Inferior parietal cortex (tissue), 1 donor: ENCODE measurements at regions not wholly inside any gene's neighbourhood (a gene's known extent, or its start where the extent isn't known, plus 50 kb on each side); places are given as distances from the start of the nearest gene placed in this dataset.
"Not testable (repeated sequence)": the region's sequence is repeated elsewhere in the genome, so short reads cannot be mapped to it uniquely, and the experiment has no call there.

Experiments used
- DNase-seq: peaks from one replicate; pipeline ENCODE4 v3.0.0-alpha.2; 2016; ENCODE audit errors: extremely low spot score

DNA sequence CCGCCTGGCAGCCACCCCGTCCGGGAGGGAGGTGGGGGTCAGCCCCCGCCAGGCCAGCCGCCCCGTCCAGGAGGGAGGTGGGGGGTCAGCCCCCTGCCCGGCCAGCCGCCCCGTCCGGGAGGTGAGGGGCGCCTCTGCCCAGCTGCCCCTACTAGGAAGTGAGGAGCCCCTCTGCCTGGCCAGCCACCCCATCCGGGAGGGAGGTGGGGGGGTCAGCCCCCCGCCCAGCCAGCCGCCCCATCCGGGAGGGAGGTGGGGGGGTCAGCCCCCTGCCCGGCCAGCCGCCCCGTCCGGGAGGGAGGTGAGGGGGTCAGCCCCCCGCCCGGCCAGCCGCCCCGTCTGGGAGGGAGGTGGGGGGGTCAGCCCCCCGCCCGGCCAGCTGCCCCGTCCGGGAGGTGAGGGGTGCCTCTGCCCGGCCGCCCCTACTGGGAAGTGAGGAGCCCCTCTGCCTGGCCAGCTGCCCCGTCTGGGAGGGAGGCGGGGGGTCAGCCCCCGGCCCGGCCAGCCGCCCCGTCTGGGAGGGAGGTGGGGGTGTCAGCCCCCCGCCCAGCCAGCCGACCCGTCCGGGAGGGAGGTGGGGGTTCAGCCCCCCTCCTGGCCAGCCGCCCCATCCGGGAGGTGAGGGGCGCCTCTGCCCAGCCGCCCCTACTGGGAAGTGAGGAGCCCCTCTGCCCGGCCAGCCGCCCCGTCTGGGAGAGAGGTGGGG lies 476.6 kb downstream of the MID1IP1 start:
- not testable (repeated sequence) for DNase-seq

GRCh38 chrX:39283239-39283638 lies 482.0 kb downstream of the MID1IP1 start:
- DNase-seq: no peak

- no peak for DNase-seq
Measured at GRCh38 chrX:39288592-39288991, 487.3 kb downstream of the MID1IP1 start.

DNA sequence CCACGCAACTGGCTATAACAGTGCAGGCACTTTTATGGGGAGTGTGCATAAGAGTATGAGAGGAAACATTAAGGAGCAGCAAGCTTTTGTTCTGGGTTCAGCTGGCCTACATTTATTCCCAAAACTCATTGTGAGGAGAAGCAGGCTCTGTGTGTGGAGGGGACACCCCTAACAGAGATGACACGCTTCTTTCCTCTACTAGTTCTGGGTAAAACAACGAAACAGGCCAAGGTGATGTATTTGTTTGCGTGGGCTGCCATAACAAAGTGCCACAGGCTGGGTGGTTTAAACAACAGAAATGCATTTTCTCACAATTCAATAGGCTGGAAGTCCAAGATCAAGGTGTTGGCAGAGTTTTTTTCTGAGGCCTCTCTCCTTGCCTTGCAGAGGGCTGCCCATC lies 488.6 kb downstream of the MID1IP1 start:
- no peak for DNase-seq

DNA sequence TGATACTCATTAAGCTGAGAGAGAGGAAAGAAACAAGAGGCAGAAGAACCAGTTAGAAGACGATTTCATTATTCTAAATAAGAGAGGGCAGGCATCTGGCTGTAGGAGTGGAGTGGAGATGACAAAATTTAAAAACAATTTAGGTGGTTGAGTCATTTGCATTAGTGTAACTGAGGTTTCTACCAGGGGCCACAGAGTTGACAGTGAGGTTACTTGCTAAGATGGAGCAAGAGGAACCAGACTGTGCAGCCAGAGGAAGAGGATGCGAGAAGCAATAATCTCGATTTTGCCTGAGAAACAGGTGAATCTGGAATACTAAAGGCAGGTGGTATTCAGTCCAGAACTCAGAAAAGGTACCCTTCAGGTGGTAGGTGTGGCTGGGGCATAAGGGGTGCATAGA lies 491.9 kb downstream of the MID1IP1 start:
- DNase-seq: no peak

GRCh38 chrX:39296472-39296871 lies 495.2 kb downstream of the MID1IP1 start:
- no peak for DNase-seq

GRCh38 chrX:39298821-39299220 lies 497.6 kb downstream of the MID1IP1 start:
- DNase-seq: no peak

GRCh38 chrX:39299615-39300014 lies 498.4 kb downstream of the MID1IP1 start:
- no peak for DNase-seq

DNA sequence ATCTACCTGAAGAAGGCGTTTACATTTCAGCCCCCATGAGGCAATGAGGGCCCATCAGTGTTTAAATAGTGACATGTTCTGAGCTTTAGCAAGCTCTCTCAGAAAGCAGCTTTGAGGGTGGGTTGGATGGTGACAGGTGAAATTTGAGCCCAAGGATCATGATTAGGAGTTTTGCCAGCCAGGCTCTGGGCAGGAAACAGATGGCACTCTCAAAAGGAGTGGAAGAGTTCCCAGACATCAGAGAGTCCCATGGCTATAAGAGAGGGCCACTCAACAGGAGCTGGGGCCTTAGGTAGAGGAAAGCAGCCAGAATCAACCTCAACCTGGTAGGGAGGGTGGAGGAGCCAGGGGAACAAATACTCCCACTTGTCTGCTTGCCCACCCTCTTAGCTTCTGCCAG lies 499.8 kb downstream of the MID1IP1 start:
- DNase-seq: no peak

- DNase-seq: no peak
Measured at GRCh38 chrX:39302838-39303237, 501.6 kb downstream of the MID1IP1 start.

DNA sequence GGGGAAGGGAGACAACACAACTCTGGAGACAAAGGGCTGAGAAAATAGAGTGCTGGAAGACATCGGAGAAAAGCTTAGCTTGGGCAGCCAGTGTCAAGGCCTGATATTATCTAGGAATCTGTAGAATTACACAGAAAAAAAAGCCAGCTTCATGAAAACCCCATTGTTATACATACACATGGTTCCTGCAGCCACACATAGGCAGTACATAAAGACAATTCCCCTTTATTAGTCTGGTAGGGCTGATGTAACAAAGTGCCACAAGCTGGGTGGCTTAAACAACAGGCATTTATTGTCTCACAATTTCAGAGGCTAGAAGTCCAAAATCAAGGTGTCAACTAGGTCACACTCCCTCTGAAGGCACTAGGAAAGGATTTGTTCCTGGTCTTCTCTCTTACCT lies 503.5 kb downstream of the MID1IP1 start:
- peak; percentile 42 for DNase-seq

GRCh38 chrX:39307488-39307887 lies 506.2 kb downstream of the MID1IP1 start:
- no peak for DNase-seq

GRCh38 chrX:39308126-39308525 lies 506.9 kb downstream of the MID1IP1 start:
- DNase-seq: no peak

DNA sequence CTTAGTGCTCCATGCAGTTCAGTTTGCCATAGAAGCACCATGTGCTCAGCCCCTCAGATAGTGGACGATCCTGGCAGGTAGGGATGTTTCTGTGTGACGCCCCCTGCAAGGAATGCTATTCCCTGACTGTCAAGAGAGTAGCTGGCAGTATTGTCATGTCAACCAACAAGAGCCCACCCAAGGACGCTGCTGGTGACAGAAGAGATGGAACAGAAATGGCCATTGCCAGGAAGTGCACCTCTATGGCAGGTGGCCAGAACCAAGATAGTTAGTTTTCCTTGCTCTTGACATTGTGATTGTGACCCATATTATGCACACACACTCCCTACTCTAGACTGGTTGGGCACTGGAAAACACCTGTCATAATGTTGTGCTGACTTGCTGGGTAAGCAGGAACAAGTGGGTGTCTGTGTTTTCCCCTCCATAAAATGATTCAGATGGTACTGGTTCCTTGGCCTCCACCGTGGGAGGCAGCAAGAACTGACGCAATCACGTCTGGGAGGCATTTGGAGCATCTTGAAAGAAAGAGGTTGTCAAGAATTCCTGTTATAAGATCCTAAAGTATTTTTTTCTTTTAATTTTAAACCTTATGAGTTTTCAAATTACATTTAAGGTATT lies 507.9 kb downstream of the MID1IP1 start:
- no peak for DNase-seq

- DNase-seq: no peak
Measured at GRCh38 chrX:39309721-39310152, 508.5 kb downstream of the MID1IP1 start.

- no peak for DNase-seq
Measured at GRCh38 chrX:39310891-39311290, 509.6 kb downstream of the MID1IP1 start.

GRCh38 chrX:39311646-39312045 lies 510.4 kb downstream of the MID1IP1 start:
- DNase-seq: no peak

DNA sequence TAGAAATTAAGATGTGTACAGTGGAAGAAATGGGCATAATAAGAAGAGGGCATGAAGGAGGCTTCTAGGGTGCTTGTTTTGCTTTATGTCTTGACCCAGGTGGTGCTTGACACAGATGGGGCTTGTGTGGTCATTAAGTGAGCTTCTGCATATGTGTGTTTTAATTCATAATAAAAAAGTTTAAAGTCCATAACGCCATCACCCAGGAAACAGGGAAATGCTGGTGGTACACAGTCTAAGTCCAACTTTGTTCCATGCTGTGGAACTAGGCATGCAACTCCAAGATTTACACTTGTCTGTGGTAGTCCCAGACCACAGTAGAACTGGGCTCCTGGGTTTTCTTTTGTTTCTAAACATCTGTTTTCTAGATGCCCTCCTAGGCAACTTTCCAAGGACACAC lies 511.9 kb downstream of the MID1IP1 start:
- DNase-seq: no peak

- no peak for DNase-seq
Measured at GRCh38 chrX:39318506-39319343, 517.5 kb downstream of the MID1IP1 start.

GRCh38 chrX:39320165-39320564 lies 518.9 kb downstream of the MID1IP1 start:
- no peak for DNase-seq

DNA sequence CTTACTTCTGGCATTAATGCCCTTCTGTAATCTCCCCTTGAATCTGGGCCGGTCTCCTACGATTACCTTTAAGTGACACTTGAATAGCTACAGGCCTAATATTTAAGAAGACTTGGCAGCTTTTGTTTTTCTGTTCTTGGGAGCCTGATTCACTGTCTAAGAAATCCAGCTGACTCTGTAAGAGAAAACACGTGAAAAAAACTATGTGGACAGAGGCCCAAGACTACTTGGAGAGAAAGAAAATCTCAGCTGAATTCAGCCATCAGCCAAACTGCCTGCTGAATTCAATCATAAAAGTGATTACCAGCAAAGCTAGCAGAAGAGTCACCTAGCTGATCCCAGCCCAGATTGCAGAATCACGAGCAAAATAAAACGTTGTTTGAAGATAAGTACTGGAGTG lies 521.2 kb downstream of the MID1IP1 start:
- no peak for DNase-seq

- DNase-seq: no peak
Measured at GRCh38 chrX:39324233-39324930, 523.1 kb downstream of the MID1IP1 start.
